WI38 (cell line): ENCODE measurements at regions not wholly inside any gene's neighbourhood (a gene's known extent, or its start where the extent isn't known, plus 50 kb on each side); places are given as distances from the start of the nearest gene placed in this dataset.
"Not testable (repeated sequence)": the region's sequence is repeated elsewhere in the genome, so short reads cannot be mapped to it uniquely, and the experiment has no call there.

Source experiments
- H3K4me3 ChIP-seq: 2 replicates; pipeline ENCODE4 v1.5.1; 2011; ENCODE audit warnings: low read depth, mild to moderate bottlenecking, control low read depth, low read length
- CTCF ChIP-seq: IDR thresholded peaks from 2 replicates; pipeline ENCODE4 v1.5.1; 2012; ENCODE audit warnings: low read depth, mild to moderate bottlenecking, control low read depth, low read length

- no peak for TF ChIP-seq CTCF
- no peak overlapping the region for H3K4me3 ChIP-seq
Measured at GRCh38 chr11:29231586-29231985, 785.2 kb downstream of the KCNA4 start.

GRCh38 chr11:29227811-29228210 is 789.0 kb downstream of the KCNA4 start:
- TF ChIP-seq CTCF = no peak
- no peak overlapping the region for H3K4me3 ChIP-seq

GRCh38 chr11:29224739-29225384 is 792.0 kb downstream of the KCNA4 start:
- no peak for TF ChIP-seq CTCF
- no peak overlapping the region for H3K4me3 ChIP-seq

- H3K4me3 ChIP-seq = not testable (repeated sequence)
Measured at GRCh38 chr11:29219531-29219930, 797.3 kb downstream of the KCNA4 start.

- H3K4me3 ChIP-seq = no peak overlapping the region
- no peak for TF ChIP-seq CTCF
Measured at GRCh38 chr11:29217901-29218300, 798.9 kb downstream of the KCNA4 start.

GRCh38 chr11:29214833-29215232 is 802.0 kb downstream of the KCNA4 start:
- H3K4me3 ChIP-seq = no peak overlapping the region
- no peak for TF ChIP-seq CTCF

GRCh38 chr11:29211202-29211601 is 805.6 kb downstream of the KCNA4 start:
- no peak overlapping the region for H3K4me3 ChIP-seq

More at GRCh38 chr11:29211202-29211601, 805.6 kb downstream of the KCNA4 start:
- TF ChIP-seq CTCF = no peak
